OCI-M1 (cell line): ENCODE measurements at regions not wholly inside any gene's neighbourhood (a gene's known extent, or its start where the extent isn't known, plus 50 kb on each side); places are given as distances from the start of the nearest gene placed in this dataset.

Experiments used
- DNase-seq: peaks from one replicate; lab custom pipeline; 2025; lab: John Stamatoyannopoulos, UW

DNA sequence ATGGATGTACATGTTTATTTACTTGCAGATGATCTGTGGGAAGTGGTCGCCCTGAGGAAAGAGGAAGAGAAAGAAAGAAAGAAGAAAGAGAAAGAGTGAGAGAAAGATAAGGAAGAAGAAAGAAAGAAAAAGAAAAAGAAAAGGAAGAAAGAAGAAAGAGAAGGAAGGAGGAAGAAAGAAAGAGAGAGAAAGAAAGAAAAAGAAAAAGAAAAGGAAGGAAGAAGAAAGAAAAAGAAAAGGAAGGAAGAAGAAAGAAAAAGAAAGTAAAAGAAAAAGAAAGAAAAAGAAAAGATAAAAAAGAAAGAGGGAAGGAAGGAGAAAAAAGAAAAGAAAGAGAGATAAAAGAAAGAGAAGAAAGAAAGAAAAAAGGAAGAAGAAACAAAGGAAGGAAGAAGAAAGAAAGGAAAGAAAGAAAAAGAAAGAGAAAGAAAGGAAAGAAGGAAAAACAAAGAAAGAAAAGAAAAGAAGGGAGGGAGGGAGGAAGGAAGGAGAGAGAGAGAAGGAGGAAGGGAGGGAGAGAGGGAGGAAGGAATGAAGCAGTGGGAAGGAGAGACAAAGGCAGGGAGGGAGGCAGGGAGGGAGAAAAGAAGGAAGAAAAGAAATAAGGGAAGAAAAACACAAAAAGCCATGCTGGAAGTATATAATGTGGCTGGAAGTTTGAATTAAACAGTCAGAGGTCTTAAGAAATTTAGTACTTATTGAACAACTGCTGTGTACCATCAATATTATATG, 976.6 kb downstream of the FAM181B start:
- DNase-seq, result no peak

- DNase-seq, result peak; percentile 87
Measured at GRCh38 chr11:81749245-81749644, 984.4 kb downstream of the FAM181B start.

DNA sequence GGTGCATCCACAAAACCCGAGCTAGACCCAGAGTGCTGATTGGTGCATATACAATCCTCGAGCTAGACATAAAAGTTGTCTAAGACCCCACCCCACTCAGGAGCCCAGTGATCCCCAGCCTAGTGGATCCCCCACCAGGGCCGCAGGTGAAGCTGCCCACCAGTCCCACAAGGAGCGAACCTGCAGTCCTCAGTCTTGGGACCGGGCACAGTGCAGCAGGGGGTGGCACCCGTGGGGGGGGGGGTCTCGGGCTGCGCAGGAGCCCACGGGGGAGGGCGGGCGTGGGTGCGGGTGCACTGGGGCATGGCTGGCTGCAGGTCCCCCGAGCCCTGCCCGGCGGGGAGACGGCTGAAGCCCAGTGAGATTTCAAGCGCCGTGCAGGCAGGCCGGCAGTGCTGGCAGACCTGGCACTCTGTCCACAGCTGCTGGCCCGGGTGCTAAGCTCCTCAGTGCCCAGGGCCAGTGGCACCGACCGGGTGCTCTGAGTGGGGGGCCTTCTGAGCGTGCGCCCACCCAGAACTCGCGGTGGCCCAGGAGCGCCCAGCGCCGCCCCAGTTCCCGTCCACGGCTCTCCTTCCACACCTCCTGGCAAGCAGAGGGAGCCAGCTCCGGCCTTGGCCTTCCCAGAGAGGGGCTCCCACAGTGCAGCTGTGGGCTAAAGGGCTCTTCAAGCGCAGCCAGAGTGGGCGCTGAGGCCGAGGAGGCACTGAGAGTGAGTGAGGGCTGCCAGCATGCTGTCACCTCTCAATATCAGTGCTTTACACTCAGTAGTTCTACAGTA, 989.1 kb downstream of the FAM181B start:
- DNase-seq, result no peak

GRCh38 chr11:81725701-81726100, 1008.0 kb downstream of the FAM181B start:
- DNase-seq, result peak; percentile 92

DNA sequence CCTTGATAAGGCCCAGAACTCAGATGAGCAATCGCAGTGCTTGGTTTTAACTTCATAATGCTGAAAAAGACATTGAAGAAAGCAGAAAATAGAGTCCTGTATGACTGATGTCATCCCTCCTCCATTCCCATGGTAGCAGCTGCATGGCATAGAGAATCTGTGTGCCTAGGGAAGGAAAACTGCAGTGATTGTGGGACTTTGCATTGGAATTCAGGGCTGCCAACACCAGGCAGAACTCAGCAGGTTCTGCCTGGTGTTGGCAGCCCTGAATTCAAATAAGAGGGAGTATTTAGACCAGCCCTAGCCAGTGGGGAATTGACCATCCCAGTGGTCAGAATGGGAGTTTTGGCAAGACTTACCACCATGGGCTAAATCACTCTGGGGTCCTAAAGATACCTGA, 1016.0 kb downstream of the FAM181B start:
- DNase-seq, result no peak

- peak; percentile 63 for DNase-seq
Measured at GRCh38 chr11:81707881-81708280, 1025.8 kb downstream of the FAM181B start.

- DNase-seq, result no peak
Measured at GRCh38 chr11:81705283-81705682, 1028.4 kb downstream of the FAM181B start.

- DNase-seq, result no peak
Measured at GRCh38 chr11:81700076-81700475, 1033.6 kb downstream of the FAM181B start.

DNA sequence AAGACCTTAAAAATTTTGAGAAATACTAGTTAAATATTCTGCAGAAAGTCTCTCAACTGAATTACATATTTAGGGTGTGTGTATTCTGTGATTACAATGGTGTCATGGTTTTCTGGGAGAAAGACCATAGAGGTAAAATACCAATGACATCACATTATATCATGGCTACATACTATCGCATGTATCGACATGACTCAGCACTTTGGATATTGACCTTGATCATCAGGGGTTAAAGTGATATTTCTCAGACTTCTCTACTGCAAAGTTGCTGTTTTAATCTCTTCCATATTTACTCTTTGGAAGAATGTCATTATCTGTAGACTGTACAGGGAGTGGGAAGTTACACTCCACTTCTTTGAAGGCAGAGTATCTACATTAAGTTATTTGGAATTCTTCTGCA, 1046.6 kb downstream of the FAM181B start:
- no peak for DNase-seq

GRCh38 chr11:81674211-81674610, 1059.5 kb downstream of the FAM181B start:
- no peak for DNase-seq

- no peak for DNase-seq
Measured at GRCh38 chr11:81673001-81673400, 1060.7 kb downstream of the FAM181B start.

GRCh38 chr11:81669935-81670543, 1063.6 kb downstream of the FAM181B start:
- peak; percentile 50 for DNase-seq

GRCh38 chr11:81658722-81659121, 1074.9 kb downstream of the FAM181B start:
- peak; percentile 87 for DNase-seq

DNA sequence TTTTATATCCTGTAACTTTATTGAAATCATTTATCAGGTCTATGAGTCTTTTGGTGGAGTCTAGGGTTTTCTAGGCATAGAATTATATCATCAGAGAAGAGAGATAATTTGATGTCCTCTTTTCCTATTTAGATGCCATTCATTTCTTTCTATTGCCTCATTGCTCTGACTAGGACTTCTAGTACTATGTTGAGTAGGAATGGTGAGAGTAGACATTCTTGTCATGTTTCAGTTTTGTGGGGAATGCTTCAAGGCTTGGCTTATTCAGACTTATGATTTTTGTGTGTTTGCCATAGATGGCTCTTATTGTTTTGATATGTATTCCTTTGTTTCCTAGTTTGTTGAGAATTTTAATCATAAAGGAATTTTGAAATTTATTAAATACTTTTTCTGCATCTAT, 1078.3 kb downstream of the FAM181B start:
- no peak for DNase-seq

DNA sequence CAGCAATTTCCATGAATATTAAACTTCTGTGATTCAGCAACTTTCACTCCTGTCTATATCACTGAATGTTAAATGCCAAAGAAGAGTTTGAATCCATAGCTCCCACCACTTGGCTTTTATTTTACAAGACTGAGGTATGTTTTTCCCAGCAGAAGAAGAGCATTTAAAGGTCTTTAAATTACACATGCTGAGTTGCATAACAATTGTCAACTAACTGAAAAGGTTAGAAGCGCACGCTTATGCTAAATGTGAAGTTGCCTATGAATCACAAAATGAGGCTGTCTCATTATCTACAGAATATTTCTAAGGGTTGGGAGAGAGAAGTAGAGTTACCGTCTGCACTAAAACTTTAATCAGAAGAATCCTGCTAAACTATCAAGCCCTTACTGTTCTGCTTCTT, 1086.3 kb downstream of the FAM181B start:
- DNase-seq, result no peak

DNA sequence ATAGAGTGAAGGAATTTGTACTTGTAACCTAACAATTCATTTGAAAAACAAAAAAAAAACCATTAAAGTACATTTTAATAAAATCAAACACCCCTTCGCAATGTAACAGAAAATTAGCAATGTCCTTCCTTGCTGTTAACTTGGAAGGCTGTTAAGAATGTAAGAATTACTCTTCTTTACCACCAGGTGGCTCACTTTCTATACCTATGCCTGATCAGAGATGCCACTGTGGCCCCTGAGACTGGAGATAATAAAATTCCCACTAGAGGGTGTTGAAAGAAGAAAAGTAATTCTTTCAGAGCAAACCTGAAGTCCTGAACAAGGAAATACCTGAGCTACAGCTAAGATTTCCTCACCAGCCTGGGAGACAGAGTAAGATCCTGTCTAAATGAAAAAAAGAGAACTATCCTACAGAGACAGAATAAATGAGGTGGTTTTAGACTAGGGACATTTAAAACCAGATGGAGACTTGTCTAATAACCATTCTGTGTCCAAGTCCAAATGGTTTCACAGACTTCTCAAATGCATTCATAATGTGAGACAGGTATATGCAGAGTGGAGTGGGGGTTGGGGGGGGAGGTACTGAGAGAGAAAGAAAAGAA, 1089.3 kb downstream of the FAM181B start:
- peak; percentile 95 for DNase-seq

DNA sequence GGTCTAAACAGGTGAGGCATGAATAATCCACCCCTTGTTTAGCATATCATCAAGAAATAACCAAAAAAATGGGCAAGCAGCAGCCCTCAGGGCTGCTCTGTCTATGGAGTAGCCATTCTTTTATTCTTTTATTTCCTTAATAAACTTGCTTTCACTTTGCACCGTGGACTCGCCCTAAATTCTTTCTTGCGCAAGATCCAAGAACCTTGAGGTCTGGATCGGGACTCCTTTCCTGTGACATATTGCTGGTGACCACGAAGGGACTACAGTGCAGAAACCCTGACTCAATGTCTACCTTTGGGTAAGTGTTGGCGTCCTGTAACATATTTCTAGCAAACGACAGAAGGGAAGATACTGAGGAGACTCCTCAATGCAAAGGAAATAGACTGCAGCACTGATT, 1099.2 kb downstream of the FAM181B start:
- peak; percentile 35 for DNase-seq

DNA sequence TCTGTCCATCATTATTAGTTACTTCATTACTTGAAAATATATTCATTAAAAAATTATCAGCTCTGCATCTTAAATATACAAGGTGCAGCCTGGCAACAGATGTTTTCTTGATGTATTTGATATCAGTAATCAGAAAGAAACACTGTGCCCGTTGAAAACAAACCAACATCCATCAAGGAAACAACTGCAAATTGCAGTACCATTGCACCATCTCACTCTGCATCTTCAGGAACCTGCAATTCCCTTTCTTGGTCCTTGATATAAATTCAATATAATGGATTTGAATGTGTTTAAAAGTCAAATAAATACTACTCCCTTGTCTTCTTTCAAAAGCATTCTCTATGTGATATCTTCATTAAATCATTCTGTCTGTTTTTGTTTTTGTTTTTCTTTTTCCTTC, 1131.2 kb downstream of the FAM181B start:
- peak; percentile 97 for DNase-seq

- peak; percentile 64 for DNase-seq
Measured at GRCh38 chr11:81596704-81597103, 1137.0 kb downstream of the FAM181B start.

GRCh38 chr11:81585390-81585933, 1148.2 kb downstream of the FAM181B start:
- DNase-seq, result no peak

GRCh38 chr11:81579339-81579738, 1154.3 kb downstream of the FAM181B start:
- no peak for DNase-seq

DNA sequence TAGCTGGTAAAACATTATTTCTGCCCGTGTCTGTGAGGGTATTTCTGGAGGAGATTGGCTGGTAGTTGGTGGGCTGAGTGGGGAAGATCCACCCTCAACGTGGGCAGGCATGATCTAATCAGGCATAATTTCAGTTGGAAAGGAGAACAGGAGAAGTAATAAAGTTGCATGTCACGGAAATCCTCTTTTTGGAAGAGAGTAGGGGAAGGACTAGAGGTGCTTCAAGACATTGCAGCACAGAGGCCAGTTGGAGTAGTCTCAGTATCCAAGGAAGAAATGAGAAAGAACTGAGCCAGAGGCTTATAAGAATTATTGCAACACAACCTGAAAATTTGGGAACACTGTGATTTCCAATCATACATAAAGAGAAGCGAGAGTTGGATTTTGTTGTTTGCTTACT, 1155.1 kb downstream of the FAM181B start:
- DNase-seq, result peak; percentile 67
